HCT116 (cell line): ENCODE measurements at regions not wholly inside any gene's neighbourhood (a gene's known extent, or its start where the extent isn't known, plus 50 kb on each side); places are given as distances from the start of the nearest gene placed in this dataset.

ENCODE experiments used
- ATF3 ChIP-seq: IDR thresholded peaks from 2 replicates; pipeline ENCODE4 v1.6.1; 2012
- CTCF ChIP-seq, 3 experiments: fragments of 200-600 bp in 1 of 3; sonication (generic) in 1 of 3; IDR thresholded peaks in 2 of 3; conservative IDR thresholded peaks in 1 of 3; 2 replicates each; pipeline ENCODE4 v1.5.1; 2012 to 2017; ENCODE audit warnings: low read depth in 2 of 3, low read length in 2 of 3, antibody characterized with exemption in 1 of 3, borderline replicate concordance in 1 of 3, control low read depth in 1 of 3, mild to moderate bottlenecking in 1 of 3, mixed read lengths in 1 of 3, mixed run types in 1 of 3, moderate library complexity in 1 of 3; ENCODE audit not compliant: insufficient read depth in 1 of 3
- EZH2phosphoT487 ChIP-seq: fragments of 200-600 bp; IDR thresholded peaks from 2 replicates; pipeline ENCODE4 v1.6.1; 2018; ENCODE audit warnings: antibody characterized with exemption, borderline replicate concordance
- MAX ChIP-seq: IDR thresholded peaks from 2 replicates; pipeline ENCODE4 v1.6.1; 2012
- POLR2A ChIP-seq: IDR thresholded peaks from 2 replicates; pipeline ENCODE4 v1.7.0; 2011; ENCODE audit warnings: borderline replicate concordance; ENCODE audit not compliant: insufficient read depth, insufficient read length; ENCODE audit errors: extremely low read depth
- POLR2AphosphoS5 ChIP-seq: IDR thresholded peaks from 2 replicates; pipeline ENCODE4 v1.6.1; 2011; ENCODE audit warnings: mild to moderate bottlenecking, low read depth, low read length, moderate library complexity
- REST ChIP-seq: IDR thresholded peaks from 2 replicates; pipeline ENCODE4 v1.6.1; 2012; ENCODE audit warnings: low read depth
- SIN3A ChIP-seq: IDR thresholded peaks from 2 replicates; pipeline ENCODE4 v1.6.1; 2012; ENCODE audit warnings: low read depth
- TCF7L2 ChIP-seq: IDR thresholded peaks from 2 replicates; pipeline ENCODE4 v1.7.0; 2011; ENCODE audit warnings: borderline replicate concordance, inconsistent platforms; ENCODE audit not compliant: insufficient read depth, insufficient read length; ENCODE audit errors: extremely low read depth
- ZFX ChIP-seq: fragments of 450-650 bp; IDR thresholded peaks from 2 replicates; pipeline ENCODE4 v1.6.1; 2017

GRCh38 chr6:153858529-153858928 lies 180.5 kb upstream of the OPRM1 start:
- TF ChIP-seq CTCF (IDR thresholded peaks at IDR 0.05 in 2 of 3, conservative IDR thresholded peaks at IDR 0.05 in 1 of 3; ENCODE audit: borderline replicate concordance in 1 of 3, insufficient read depth in 1 of 3, low read depth in 2 of 3, low read length in 2 of 3) (no peak), TCF7L2 (no peak), ATF3 (no peak), EZH2phosphoT487 (no peak), POLR2A (no peak), SIN3A (no peak), POLR2AphosphoS5 (no peak), MAX (no peak), ZFX (no peak), REST (no peak)
